HG02759 (cell line): ENCODE measurements at regions not wholly inside any gene's neighbourhood (a gene's known extent, or its start where the extent isn't known, plus 50 kb on each side); places are given as distances from the start of the nearest gene placed in this dataset.
"Not testable (repeated sequence)": the region's sequence is repeated elsewhere in the genome, so short reads cannot be mapped to it uniquely, and the experiment has no call there.

Experiments used
- ATAC-seq: cut with Tn5 transposase; IDR thresholded peaks from one replicate; pipeline ENCODE4 v1.9.1; 2021; ENCODE audit warnings: mild to moderate bottlenecking, moderate library complexity; ENCODE audit not compliant: unreplicated experiment

GRCh38 chr12:91773749-91774429, 371.8 kb downstream of the BTG1 start:
- ATAC-seq: no peak

- no peak for ATAC-seq
Observed at GRCh38 chr12:91772411-91772810, 373.2 kb downstream of the BTG1 start.

- no peak for ATAC-seq
Observed at GRCh38 chr12:91769736-91770135, 375.9 kb downstream of the BTG1 start.

DNA sequence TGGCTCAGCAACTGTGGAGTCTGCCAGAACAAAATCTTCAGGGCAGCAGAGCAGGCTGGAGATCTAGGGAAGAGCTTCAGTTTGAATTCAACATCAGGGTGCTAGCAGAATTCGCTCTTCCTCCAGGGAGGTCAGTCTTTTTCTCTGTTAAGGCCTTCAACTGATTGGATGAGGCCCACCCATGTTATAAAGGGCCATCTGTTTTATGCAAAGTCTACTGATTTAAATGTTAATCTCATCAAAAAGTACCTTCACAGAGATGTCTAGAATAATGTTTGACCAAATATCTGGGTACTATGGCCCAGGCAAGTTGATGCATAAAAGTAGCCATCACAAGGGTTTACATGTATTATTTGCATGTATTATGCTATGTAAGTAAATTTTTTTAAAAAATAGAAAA, 378.4 kb downstream of the BTG1 start:
- ATAC-seq: no peak

- no peak for ATAC-seq
Observed at GRCh38 chr12:91766454-91766853, 379.2 kb downstream of the BTG1 start.

DNA sequence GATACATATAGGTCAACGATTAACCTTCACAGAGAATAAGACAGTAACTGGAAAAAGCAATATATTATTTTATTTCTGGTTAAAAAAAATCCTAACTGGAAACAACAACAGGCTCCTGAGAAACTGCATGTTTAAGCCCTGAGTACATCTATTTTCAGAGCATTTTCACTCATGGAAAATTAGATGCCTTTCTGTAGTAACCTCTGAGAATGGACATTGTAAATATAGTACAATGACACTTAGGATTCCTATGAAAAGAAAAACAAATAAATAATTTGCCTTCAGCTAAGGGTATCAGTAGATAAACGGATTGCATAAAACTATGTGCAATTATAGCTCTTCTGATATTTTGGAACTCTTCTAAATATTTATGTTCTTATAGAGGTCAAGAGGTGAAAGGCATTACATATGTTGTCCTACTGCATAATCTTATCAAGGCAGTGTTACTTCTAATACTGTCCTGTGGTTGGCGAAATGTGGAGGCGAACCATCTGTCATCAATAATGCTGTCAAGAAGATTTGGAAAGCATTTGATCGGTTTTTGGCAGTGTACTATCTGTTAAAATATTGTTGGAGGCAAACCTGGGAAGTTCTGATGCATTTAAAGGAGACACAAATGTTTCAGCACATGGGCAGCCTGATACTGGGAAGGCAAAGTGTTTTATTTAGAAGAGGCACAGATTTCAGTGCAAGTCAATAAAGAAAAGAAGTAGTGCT, 381.8 kb downstream of the BTG1 start:
- no peak for ATAC-seq

GRCh38 chr12:91753649-91754048, 392.0 kb downstream of the BTG1 start:
- ATAC-seq: no peak

- ATAC-seq: no peak
Observed at GRCh38 chr12:91746976-91747375, 398.7 kb downstream of the BTG1 start.

DNA sequence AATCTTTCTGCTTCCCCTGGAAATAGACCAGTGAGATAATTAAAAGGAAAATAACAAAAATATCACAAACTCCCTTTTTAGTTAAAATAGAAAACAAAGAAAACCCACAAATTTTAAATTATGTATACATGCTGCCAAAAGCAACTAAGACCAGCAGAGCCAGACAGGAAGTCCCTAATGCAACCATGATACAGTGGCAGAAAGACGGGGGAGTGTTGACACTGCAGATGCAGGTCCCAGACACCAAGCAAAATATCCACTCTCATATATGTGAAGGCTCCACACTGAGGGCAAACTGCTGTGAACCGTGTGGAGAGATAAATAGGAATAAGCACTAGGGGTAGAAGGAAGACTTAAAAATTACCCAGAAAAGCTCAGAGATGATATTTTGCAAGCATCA, 401.0 kb downstream of the BTG1 start:
- no peak for ATAC-seq

GRCh38 chr12:91743704-91744321, 401.8 kb downstream of the BTG1 start:
- ATAC-seq: no peak

DNA sequence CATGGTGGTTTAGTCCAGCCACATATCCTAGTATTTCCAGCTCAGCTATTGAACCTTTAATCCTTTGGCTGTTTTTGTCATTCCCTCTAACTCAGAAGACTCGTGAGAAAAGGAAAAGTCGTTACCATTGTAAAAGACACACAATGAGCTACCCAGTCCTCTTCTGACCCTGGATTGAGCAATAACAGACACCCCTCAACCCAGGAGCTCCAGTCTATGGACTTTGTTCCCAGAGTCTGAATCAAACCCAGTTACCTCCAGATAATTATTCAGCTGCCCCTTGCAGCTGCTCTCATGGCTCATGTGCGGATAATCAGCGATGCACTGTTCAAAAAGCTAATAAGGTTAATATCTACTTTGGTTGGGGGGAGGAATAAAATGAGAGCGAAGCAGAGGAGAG, 402.4 kb downstream of the BTG1 start:
- no peak for ATAC-seq

DNA sequence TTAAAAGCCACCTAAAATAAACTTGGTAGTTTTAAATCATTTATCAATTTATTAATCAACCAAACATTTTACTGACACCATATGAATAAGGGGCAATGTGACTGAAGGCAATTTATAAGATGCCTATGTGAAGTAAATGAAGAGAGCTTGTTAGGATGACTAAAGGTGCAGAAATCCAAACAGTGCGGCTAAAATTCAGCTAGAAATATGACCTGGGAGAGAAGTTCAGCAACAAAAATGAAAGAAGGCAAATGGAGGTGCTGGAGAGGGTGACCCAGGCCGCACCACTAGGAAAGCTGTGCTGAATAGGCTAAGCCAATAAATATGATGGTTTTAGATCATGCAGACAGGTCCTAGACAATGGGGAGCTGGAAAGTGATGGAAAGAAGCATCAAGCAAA, 403.7 kb downstream of the BTG1 start:
- ATAC-seq: no peak

DNA sequence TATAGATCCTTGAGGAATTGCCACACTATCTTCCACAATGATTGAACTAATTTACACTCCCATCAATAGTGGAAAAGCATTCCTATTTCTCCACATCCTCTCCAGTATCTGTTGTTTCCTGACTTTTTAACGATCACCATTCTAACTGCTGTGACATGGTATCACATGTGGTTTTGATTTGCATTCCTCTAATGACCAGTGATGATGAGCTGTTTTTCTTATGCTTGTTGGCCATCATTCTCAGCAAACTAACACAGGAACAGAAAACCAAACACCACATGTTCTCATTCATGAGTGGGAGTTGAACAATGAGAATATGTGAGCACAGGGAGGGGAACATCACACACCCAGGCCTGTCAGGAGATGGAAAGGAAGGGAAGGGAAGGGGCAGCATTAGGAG, 411.8 kb downstream of the BTG1 start:
- ATAC-seq: not testable (repeated sequence)

GRCh38 chr12:91732086-91732485, 413.6 kb downstream of the BTG1 start:
- ATAC-seq: no peak

- no peak for ATAC-seq
Observed at GRCh38 chr12:91729543-91729942, 416.1 kb downstream of the BTG1 start.

GRCh38 chr12:91723191-91723590, 422.5 kb downstream of the BTG1 start:
- no peak for ATAC-seq

- no peak for ATAC-seq
Observed at GRCh38 chr12:91722072-91722471, 423.6 kb downstream of the BTG1 start.

DNA sequence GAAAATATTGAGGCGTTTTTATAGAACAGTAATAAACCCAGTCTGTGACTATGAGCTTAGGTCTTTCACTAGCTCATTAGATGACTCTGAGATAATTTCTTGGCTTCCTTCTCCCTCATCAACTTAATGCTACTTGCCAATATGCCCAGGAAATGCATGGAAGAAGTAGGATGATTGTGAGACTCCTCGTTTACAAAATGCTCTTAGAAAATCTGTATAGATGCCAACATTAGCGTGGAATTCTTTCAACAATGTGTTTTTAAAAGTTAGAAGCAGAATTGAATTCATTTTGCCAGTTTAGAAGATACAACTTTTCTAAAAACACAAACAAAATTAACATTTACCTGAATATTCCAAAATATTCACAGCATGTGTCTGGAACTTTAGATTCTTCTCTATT, 424.6 kb downstream of the BTG1 start:
- ATAC-seq: no peak

- no peak for ATAC-seq
Observed at GRCh38 chr12:91718326-91718725, 427.3 kb downstream of the BTG1 start.

- no peak for ATAC-seq
Observed at GRCh38 chr12:91717804-91718203, 427.8 kb downstream of the BTG1 start.

- not testable (repeated sequence) for ATAC-seq
Observed at GRCh38 chr12:91711925-91712324, 433.7 kb downstream of the BTG1 start.

DNA sequence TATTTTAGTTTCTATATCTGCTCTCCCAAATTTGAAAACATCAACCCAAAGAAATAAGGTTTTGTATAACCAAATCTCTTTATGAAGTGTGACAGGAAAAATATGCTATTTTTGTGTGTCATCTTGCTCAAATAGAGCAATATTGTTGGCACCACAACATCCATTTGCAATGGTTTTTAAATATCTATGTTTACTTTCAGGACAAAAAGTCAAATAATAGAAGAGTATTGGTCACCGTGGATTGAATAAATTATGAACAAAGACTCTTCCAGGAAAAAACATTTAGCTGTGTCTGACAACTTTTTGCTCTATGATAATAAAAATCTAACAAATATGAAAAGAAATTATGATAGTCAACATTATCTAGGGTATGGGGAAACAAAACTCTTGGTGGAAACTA, 439.2 kb downstream of the BTG1 start:
- ATAC-seq: no peak
